ENCODE measurements at regions not wholly inside any gene's neighbourhood (a gene's known extent, or its start where the extent isn't known, plus 50 kb on each side); places are given as distances from the start of the nearest gene placed in this dataset.

DNA sequence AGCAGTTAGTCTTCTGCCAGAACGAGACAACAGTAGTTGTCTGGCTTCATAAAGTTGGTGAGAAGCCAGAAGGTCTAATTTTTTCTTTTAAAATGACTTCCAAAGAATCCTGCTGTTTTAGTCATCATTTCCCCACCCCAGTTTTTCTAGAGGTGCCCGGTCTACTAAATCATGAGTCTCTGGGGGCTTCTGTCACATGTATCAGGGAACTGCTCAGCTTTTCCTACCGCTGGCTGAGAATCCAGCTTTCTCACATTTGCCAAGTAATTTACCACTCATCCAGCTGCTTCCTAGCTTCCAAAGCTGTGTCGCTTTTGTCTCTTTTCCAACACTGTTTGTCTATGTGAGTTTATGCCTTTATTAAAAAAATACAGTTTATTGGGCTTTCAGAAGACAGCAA, 183.3 kb downstream of the NSUN3 start:
- Histone ChIP-seq H3K27ac (ENCODE audit: control insufficient read depth, insufficient read depth, low read length) (no peak overlapping the region), H3K9me1 (ENCODE audit: control insufficient read depth, extremely low read depth, insufficient read depth, low read length) (no peaks in the 10 kb centered on the region), H3K4me2 (ENCODE audit: control insufficient read depth, extremely low read depth, insufficient read depth, low read depth, low read length) (no peak overlapping the region), H2AFZ (ENCODE audit: control insufficient read depth, low read length) (no peak overlapping the region), H4K20me1 (ENCODE audit: control insufficient read depth, extremely low read depth, insufficient read depth, low read length) (no peaks in the 10 kb centered on the region), H3K4me1 (ENCODE audit: control insufficient read depth, extremely low read depth, insufficient read depth, low read length) (no peaks in the 10 kb centered on the region), H3K27me3 (ENCODE audit: control insufficient read depth, extremely low read depth, insufficient read depth, low read length) (peaks cover 13% of the 10 kb centered on the region), H3K4me3 (ENCODE audit: control insufficient read depth in 2 of 3, extremely low read depth in 1 of 3, insufficient read depth in 2 of 3, low read depth in 1 of 3, low read length in 3 of 3) (no peak overlapping the region), H3K9me3 (ENCODE audit: control insufficient read depth, low read depth, low read length) (no peaks in the 10 kb centered on the region), H3K79me2 (ENCODE audit: control insufficient read depth, insufficient read depth, low read length) (no peaks in the 10 kb centered on the region), H3K36me3 (ENCODE audit: control insufficient read depth in 2 of 2, extremely low read depth in 1 of 2, insufficient read depth in 2 of 2, low read length in 2 of 2) (no peaks in the 10 kb centered on the region), H3K9ac (ENCODE audit: control insufficient read depth, extremely low read depth, insufficient read depth, low read length) (no peak overlapping the region)
- dilution Hi-C loops (cut with MboI; ENCODE audit: extremely low pct_ligation_motif_present, low sequenced_read_pairs), result no loop called here
- FAIRE-seq, result no peak
- TF ChIP-seq, protein P1, sequence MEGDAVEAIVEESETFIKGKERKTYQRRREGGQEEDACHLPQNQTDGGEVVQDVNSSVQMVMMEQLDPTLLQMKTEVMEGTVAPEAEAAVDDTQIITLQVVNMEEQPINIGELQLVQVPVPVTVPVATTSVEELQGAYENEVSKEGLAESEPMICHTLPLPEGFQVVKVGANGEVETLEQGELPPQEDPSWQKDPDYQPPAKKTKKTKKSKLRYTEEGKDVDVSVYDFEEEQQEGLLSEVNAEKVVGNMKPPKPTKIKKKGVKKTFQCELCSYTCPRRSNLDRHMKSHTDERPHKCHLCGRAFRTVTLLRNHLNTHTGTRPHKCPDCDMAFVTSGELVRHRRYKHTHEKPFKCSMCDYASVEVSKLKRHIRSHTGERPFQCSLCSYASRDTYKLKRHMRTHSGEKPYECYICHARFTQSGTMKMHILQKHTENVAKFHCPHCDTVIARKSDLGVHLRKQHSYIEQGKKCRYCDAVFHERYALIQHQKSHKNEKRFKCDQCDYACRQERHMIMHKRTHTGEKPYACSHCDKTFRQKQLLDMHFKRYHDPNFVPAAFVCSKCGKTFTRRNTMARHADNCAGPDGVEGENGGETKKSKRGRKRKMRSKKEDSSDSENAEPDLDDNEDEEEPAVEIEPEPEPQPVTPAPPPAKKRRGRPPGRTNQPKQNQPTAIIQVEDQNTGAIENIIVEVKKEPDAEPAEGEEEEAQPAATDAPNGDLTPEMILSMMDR (optimal IDR thresholded peaks at IDR 0.05 in 1 of 3, IDR thresholded peaks at IDR 0.05 in 1 of 3, conservative IDR thresholded peaks at IDR 0.05 in 1 of 3; ENCODE audit: extremely low read depth in 1 of 3, insufficient read depth in 2 of 3, low read length in 3 of 3), result no peak
- TF ChIP-seq EZH2 (IDR thresholded peaks at IDR 0.05; ENCODE audit: low read length), result no peak
- no peak for DNase-seq (ENCODE audit: low read depth, low spot score)

DNA sequence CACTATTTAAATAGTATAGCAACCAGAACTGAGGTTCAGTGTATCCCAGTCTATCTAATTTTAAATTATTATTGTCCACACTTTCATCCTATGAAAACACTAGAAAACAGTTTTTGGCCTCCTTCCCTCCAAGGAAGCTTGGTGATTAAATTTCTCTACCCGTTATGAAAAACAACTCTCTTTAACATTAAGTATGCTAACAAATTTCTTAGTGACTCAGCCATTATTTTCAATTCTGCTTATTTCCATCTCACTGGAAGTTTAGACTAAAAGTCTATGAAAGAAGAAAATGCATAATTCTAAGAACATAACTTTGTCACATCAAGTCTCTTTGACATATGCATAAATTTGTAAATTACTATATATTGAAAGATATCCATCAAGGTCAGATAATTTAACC, 185.2 kb downstream of the NSUN3 start:
- no peak overlapping the region for H3K9ac ChIP-seq (ENCODE audit: control insufficient read depth, extremely low read depth, insufficient read depth, low read length)
- H3K4me1 ChIP-seq (ENCODE audit: control insufficient read depth, extremely low read depth, insufficient read depth, low read length), result no peaks in the 10 kb centered on the region
- no peaks in the 10 kb centered on the region for H3K9me1 ChIP-seq (ENCODE audit: control insufficient read depth, extremely low read depth, insufficient read depth, low read length)
- TF ChIP-seq, protein P1 (optimal IDR thresholded peaks at IDR 0.05 in 1 of 3, IDR thresholded peaks at IDR 0.05 in 1 of 3, conservative IDR thresholded peaks at IDR 0.05 in 1 of 3; ENCODE audit: extremely low read depth in 1 of 3, insufficient read depth in 2 of 3, low read length in 3 of 3), result no peak
- no peak for TF ChIP-seq EZH2 (IDR thresholded peaks at IDR 0.05; ENCODE audit: low read length)
- H3K9me3 ChIP-seq (ENCODE audit: control insufficient read depth, low read depth, low read length), result no peaks in the 10 kb centered on the region
- H3K27ac ChIP-seq (ENCODE audit: control insufficient read depth, insufficient read depth, low read length), result no peak overlapping the region
- H4K20me1 ChIP-seq (ENCODE audit: control insufficient read depth, extremely low read depth, insufficient read depth, low read length), result no peaks in the 10 kb centered on the region
- no peak overlapping the region for H2AFZ ChIP-seq (ENCODE audit: control insufficient read depth, low read length)
- DNase-seq (ENCODE audit: low read depth, low spot score), result no peak
- FAIRE-seq, result no peak
- peaks cover 13% of the 10 kb centered on the region for H3K27me3 ChIP-seq (ENCODE audit: control insufficient read depth, extremely low read depth, insufficient read depth, low read length)
- no peak overlapping the region for H3K4me3 ChIP-seq (ENCODE audit: control insufficient read depth in 2 of 3, extremely low read depth in 1 of 3, insufficient read depth in 2 of 3, low read depth in 1 of 3, low read length in 3 of 3)
- H3K36me3 ChIP-seq (ENCODE audit: control insufficient read depth in 2 of 2, extremely low read depth in 1 of 2, insufficient read depth in 2 of 2, low read length in 2 of 2), result no peaks in the 10 kb centered on the region
- dilution Hi-C loops (cut with MboI; ENCODE audit: extremely low pct_ligation_motif_present, low sequenced_read_pairs), result no loop called here
- no peak overlapping the region for H3K4me2 ChIP-seq (ENCODE audit: control insufficient read depth, extremely low read depth, insufficient read depth, low read depth, low read length)
- no peaks in the 10 kb centered on the region for H3K79me2 ChIP-seq (ENCODE audit: control insufficient read depth, insufficient read depth, low read length)

Data from keratinocyte (primary cell).